PC-9 (cell line): ENCODE measurements at regions not wholly inside any gene's neighbourhood (a gene's known extent, or its start where the extent isn't known, plus 50 kb on each side); places are given as distances from the start of the nearest gene placed in this dataset.

Experiments used
- BruUV-seq: library from RNA; stranded (reverse); fragments of 400-500 nt; replicated peaks from 2 replicates; lab custom pipeline; 2021; lab: Mats Ljungman, UMichigan
- CTCF ChIA-PET: fragments of 300-600 bp; sonication (Branson Sonifier 250); formaldehyde crosslinking; loops from one replicate; lab custom pipeline; 2022; ENCODE audit warnings: antibody characterized with exemption; lab: Charles Lee
- POLR2A ChIA-PET: fragments of 300-600 bp; sonication (Branson Sonifier 250); formaldehyde crosslinking; loops from one replicate; lab custom pipeline; 2022; ENCODE audit warnings: antibody characterized with exemption; ENCODE audit not compliant: unreplicated experiment; lab: Charles Lee
- DNase-seq, 2 experiments: peaks; one replicate each; pipeline versions ENCODE4 v3.0.0 to v3.0.0-alpha.2; 2015 to 2022; ENCODE audit warnings: mixed read lengths in 1 of 2
- H2AFZ ChIP-seq: fragments of 200-600 bp; sonication (generic); 2 replicates; pipeline ENCODE4 v1.8.1; 2017; ENCODE audit warnings: antibody characterized with exemption
- H3F3A ChIP-seq: fragments of 200-600 bp; sonication (generic); 2 replicates; pipeline ENCODE4 v1.8.1; 2017; ENCODE audit warnings: antibody characterized with exemption, mild to moderate bottlenecking, low read depth; ENCODE audit not compliant: insufficient read depth
- H3K27ac ChIP-seq: fragments of 200-600 bp; sonication (generic); 2 replicates; pipeline ENCODE4 v1.6.1; 2016; ENCODE audit warnings: mixed run types
- H3K27me3 ChIP-seq: fragments of 200-600 bp; sonication (generic); 2 replicates; pipeline ENCODE4 v1.6.1; 2016; ENCODE audit warnings: low read depth, mixed run types; ENCODE audit not compliant: insufficient read depth
- H3K36me3 ChIP-seq: fragments of 200-600 bp; sonication (generic); 2 replicates; pipeline ENCODE4 v1.6.1; 2016; ENCODE audit warnings: low read depth, mixed run types
- H3K4me1 ChIP-seq: fragments of 200-600 bp; sonication (generic); replicated peaks from 2 replicates; pipeline ENCODE4 v1.6.1; 2016; ENCODE audit warnings: mixed run types; ENCODE audit not compliant: insufficient read depth
- H3K4me2 ChIP-seq: fragments of 200-600 bp; sonication (generic); 2 replicates; pipeline ENCODE4 v1.6.1; 2017; ENCODE audit warnings: mixed run types
- H3K4me3 ChIP-seq: fragments of 200-600 bp; sonication (generic); 2 replicates; pipeline ENCODE4 v1.6.1; 2016; ENCODE audit warnings: mixed run types
- H3K79me2 ChIP-seq: fragments of 200-600 bp; sonication (generic); 2 replicates; pipeline ENCODE4 v1.6.1; 2017; ENCODE audit warnings: low read depth, mixed run types
- H3K9me2 ChIP-seq: fragments of 200-600 bp; sonication (generic); 2 replicates; pipeline ENCODE4 v1.8.1; 2017; ENCODE audit warnings: mild to moderate bottlenecking; ENCODE audit not compliant: insufficient read depth
- H3K9me3 ChIP-seq: fragments of 200-600 bp; sonication (generic); 2 replicates; pipeline ENCODE4 v1.8.1; 2016; ENCODE audit warnings: low read depth; ENCODE audit not compliant: insufficient read depth
- H4K20me1 ChIP-seq: fragments of 200-600 bp; sonication (generic); 2 replicates; pipeline ENCODE4 v1.8.1; 2017; ENCODE audit not compliant: insufficient read depth
- EZH2 ChIP-seq: fragments of 200-600 bp; sonication (generic); IDR thresholded peaks from 2 replicates; pipeline ENCODE4 v1.8.0; 2017; ENCODE audit warnings: antibody characterized with exemption, low read depth
- intact Hi-C: fragments of 100-400 bp; cut with micrococcal nuclease; formaldehyde crosslinking; loops from one replicate; pipeline ENCODE4 v1.10.0; 2022; ENCODE audit not compliant: unreplicated experiment
- TF ChIP-seq, protein P1 (sequence below): fragments of 200-600 bp; sonication (generic); conservative IDR thresholded peaks from 2 replicates; pipeline ENCODE4 v1.6.1; 2017; ENCODE audit warnings: mixed run types, antibody characterized with exemption, mild to moderate bottlenecking, moderate library complexity

DNA sequence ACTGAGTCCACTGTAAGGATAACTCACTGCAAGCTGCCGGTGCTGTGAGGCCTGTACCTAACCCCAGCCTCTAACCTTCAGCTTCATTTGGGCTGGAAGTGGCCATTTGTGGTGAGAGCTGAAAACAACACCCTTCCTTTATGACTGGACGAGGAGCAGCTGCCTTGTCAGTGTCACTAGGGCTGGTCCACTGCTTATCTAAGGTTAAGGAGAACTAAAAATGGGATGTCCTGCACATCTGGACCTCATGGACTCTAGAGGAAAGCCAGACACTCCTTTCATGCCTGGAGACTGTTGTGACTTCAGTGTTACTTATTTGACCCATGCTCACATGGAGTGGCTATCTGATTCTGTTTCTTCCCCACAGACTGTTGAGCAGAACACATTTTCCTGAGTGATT, 139.9 kb downstream of the ZNF518B start:
- POLR2A ChIA-PET, result no interaction called here
- no TSS peak for BruUV-seq
- DNase-seq, result no peak
- intact Hi-C loops, result no loop called here
- Histone ChIP-seq H3K79me2 (no peaks in the 10 kb centered on the region), H3K27ac (no peak overlapping the region), H4K20me1 (no peaks in the 10 kb centered on the region), H3K4me2 (no peak overlapping the region), H3K36me3 (no peaks in the 10 kb centered on the region), H2AFZ (no peak overlapping the region), H3K9me2 (no peaks in the 10 kb centered on the region), H3K4me1 (no peaks in the 10 kb centered on the region), H3K4me3 (no peak overlapping the region), H3K9me3 (no peaks in the 10 kb centered on the region), H3F3A (no peaks in the 10 kb centered on the region), H3K27me3 (no peaks in the 10 kb centered on the region)
- TF ChIP-seq, protein P1, sequence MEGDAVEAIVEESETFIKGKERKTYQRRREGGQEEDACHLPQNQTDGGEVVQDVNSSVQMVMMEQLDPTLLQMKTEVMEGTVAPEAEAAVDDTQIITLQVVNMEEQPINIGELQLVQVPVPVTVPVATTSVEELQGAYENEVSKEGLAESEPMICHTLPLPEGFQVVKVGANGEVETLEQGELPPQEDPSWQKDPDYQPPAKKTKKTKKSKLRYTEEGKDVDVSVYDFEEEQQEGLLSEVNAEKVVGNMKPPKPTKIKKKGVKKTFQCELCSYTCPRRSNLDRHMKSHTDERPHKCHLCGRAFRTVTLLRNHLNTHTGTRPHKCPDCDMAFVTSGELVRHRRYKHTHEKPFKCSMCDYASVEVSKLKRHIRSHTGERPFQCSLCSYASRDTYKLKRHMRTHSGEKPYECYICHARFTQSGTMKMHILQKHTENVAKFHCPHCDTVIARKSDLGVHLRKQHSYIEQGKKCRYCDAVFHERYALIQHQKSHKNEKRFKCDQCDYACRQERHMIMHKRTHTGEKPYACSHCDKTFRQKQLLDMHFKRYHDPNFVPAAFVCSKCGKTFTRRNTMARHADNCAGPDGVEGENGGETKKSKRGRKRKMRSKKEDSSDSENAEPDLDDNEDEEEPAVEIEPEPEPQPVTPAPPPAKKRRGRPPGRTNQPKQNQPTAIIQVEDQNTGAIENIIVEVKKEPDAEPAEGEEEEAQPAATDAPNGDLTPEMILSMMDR, result no peak
- no peak for TF ChIP-seq EZH2
- CTCF ChIA-PET, result no interaction called here

DNA sequence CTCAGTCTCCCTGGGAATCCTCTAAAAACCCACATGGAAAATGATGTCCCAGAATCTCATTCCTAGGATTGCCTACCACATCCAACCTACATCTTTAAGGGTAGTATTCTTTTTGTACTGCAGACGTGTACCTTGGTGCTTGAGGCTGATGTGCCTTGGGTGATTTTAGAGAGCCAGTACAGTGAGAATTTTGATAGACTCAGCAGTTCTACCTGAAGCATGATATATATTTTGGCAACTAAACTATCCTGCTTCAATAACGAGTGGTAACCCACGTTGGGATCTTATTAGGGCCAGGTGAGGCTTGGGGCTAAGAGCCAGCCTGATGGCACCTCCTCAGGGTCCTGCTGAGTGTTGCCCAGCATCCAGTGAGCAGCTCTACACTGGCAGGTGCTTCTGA, 140.4 kb downstream of the ZNF518B start:
- Histone ChIP-seq H3K9me2 (no peaks in the 10 kb centered on the region), H3K79me2 (no peaks in the 10 kb centered on the region), H3K9me3 (no peaks in the 10 kb centered on the region), H3K36me3 (no peaks in the 10 kb centered on the region), H3K27ac (no peak overlapping the region), H3K4me1 (no peaks in the 10 kb centered on the region), H2AFZ (no peak overlapping the region), H3K4me2 (no peak overlapping the region), H4K20me1 (no peaks in the 10 kb centered on the region), H3K27me3 (no peaks in the 10 kb centered on the region), H3F3A (no peaks in the 10 kb centered on the region), H3K4me3 (no peak overlapping the region)
- no TSS peak for BruUV-seq
- no peak for DNase-seq
- TF ChIP-seq EZH2, result no peak
- TF ChIP-seq, protein P1, result no peak
- CTCF ChIA-PET, result no interaction called here
- intact Hi-C loops, result no loop called here
- POLR2A ChIA-PET, result no interaction called here

DNA sequence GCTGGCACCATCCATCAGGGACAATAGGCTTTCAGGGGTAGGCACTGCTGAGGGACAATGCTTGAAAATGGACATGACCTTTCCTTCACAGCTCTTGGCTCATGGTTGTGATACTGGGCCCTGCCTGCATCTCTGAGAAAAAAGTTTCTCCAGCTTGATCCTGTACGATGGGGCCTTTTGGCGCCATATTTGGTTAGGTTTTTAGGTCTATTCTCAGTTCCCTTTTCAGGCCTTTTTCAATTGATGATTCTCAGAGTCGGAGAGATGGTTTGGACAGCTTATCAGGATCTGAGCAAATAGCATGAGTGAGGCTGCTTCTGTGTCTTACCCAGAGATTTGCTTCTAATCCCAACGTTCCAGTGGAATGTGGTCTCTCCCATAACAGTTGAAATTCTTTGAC, 141.6 kb downstream of the ZNF518B start:
- Histone ChIP-seq H3K4me1 (no peaks in the 10 kb centered on the region), H3K9me3 (no peaks in the 10 kb centered on the region), H3K27ac (no peak overlapping the region), H3K36me3 (no peaks in the 10 kb centered on the region), H3K27me3 (no peaks in the 10 kb centered on the region), H4K20me1 (no peaks in the 10 kb centered on the region), H3K79me2 (no peaks in the 10 kb centered on the region), H3K4me3 (no peak overlapping the region), H2AFZ (no peak overlapping the region), H3F3A (no peaks in the 10 kb centered on the region), H3K4me2 (no peak overlapping the region), H3K9me2 (no peaks in the 10 kb centered on the region)
- TF ChIP-seq, protein P1, result no peak
- no peak for TF ChIP-seq EZH2
- intact Hi-C loops, result no loop called here
- BruUV-seq, result no TSS peak
- no peak for DNase-seq
- POLR2A ChIA-PET, result no interaction called here
- CTCF ChIA-PET, result no interaction called here
